ENCODE measurements at regions not wholly inside any gene's neighbourhood (a gene's known extent, or its start where the extent isn't known, plus 50 kb on each side); places are given as distances from the start of the nearest gene placed in this dataset.

- H3K18ac ChIP-seq (ENCODE audit: extremely low read depth, low read length), result no peak overlapping the region
- DNase-seq (ENCODE audit: low read depth in 1 of 2, low spot score in 2 of 2) (no peak), FAIRE-seq (no peak)
- no peak overlapping the region for H3K4me2 ChIP-seq (ENCODE audit: insufficient read depth in 1 of 2, low read depth in 2 of 2, low read length in 2 of 2)
- no peak overlapping the region for H2BK15ac ChIP-seq (ENCODE audit: low read length)
- H2BK20ac ChIP-seq (ENCODE audit: low read length), result no peak overlapping the region
- H2BK12ac ChIP-seq (ENCODE audit: low read depth, low read length), result no peak overlapping the region
- no peak overlapping the region for H4K91ac ChIP-seq (replicated peaks; ENCODE audit: insufficient read length, low read length)
- H3K27me3 ChIP-seq (replicated peaks in 1 of 4; ENCODE audit: control insufficient read depth in 3 of 4, extremely low read depth in 1 of 4, insufficient read depth in 3 of 4, low read length in 3 of 4), result no peaks in the 10 kb centered on the region
- no peak overlapping the region for H2AK5ac ChIP-seq (ENCODE audit: low read depth, low read length)
- ChIA-PET POLR2A (ENCODE audit: partially characterized antibody) (no interaction called here), CTCF (ENCODE audit: partially characterized antibody) (interaction anchor here (1.0 kb wide), 1 partner anchor 752 kb away, joined by 3 read pairs; no protein-coding TSS in a partner anchor)
- no peak overlapping the region for H3K23ac ChIP-seq (ENCODE audit: insufficient read length)
- H3K27ac ChIP-seq (ENCODE audit: low read depth, low read length), result no peak overlapping the region
- no peak overlapping the region for H4K8ac ChIP-seq (ENCODE audit: extremely low read depth, insufficient read depth, low read length)
- H2BK5ac ChIP-seq (ENCODE audit: low read depth, low read length), result no peak overlapping the region
- H2BK120ac ChIP-seq (replicated peaks; ENCODE audit: low read depth, low read length), result no peak overlapping the region
- H3K23me2 ChIP-seq (ENCODE audit: low read depth, low read length), result no peaks in the 10 kb centered on the region
- H3K56ac ChIP-seq (replicated peaks; ENCODE audit: insufficient read length, low read depth, low read length), result no peak overlapping the region
- H3K4ac ChIP-seq (replicated peaks; ENCODE audit: insufficient read length, low read depth, low read length), result no peak overlapping the region
- H3K9ac ChIP-seq (replicated peaks in 1 of 4; ENCODE audit: extremely low read depth in 1 of 4, low read depth in 3 of 4, low read length in 3 of 4), result no peak overlapping the region
- no peaks in the 10 kb centered on the region for H4K20me1 ChIP-seq (replicated peaks in 1 of 2; ENCODE audit: control insufficient read depth in 1 of 2, insufficient read depth in 2 of 2, low read length in 2 of 2)
- H2AFZ ChIP-seq (ENCODE audit: low read length), result no peak overlapping the region
- no peak overlapping the region for H4K5ac ChIP-seq (ENCODE audit: insufficient read length, low read depth, low read length)
- no peaks in the 10 kb centered on the region for H3K36me3 ChIP-seq (ENCODE audit: control insufficient read depth in 2 of 4, insufficient read depth in 4 of 4, low read length in 3 of 4)
- H3K4me3 ChIP-seq (ENCODE audit: extremely low read depth in 1 of 4, insufficient read depth in 2 of 4, low read depth in 3 of 4, low read length in 4 of 4), result no peak overlapping the region
- peaks cover 0 to 2% (median under 1%) of the 10 kb centered on the region in 4 experiments; a peak in 3 of 7 replicates for H3K4me1 ChIP-seq (replicated peaks in 1 of 4; ENCODE audit: control insufficient read depth in 3 of 4, insufficient read depth in 4 of 4, low read length in 3 of 4)
- H3K9me3 ChIP-seq (ENCODE audit: insufficient read depth in 2 of 2, low read depth in 1 of 2, low read length in 1 of 2), result no peaks in the 10 kb centered on the region
- H3K79me1 ChIP-seq (ENCODE audit: low read depth, low read length), result no peaks in the 10 kb centered on the region
- H3K14ac ChIP-seq (ENCODE audit: insufficient read length), result no peak overlapping the region
- no peaks in the 10 kb centered on the region for H3K79me2 ChIP-seq (ENCODE audit: control insufficient read depth in 1 of 2, insufficient read depth in 2 of 2, low read length in 2 of 2)
- no peak for TF ChIP-seq CHD7 (IDR thresholded peaks at IDR 0.05; ENCODE audit: insufficient replicate concordance, low read length)
Observed at GRCh38 chr20:18909254-18909653, 95.7 kb downstream of the SCP2D1 start.

Measured in H1 (cell line).